ENCODE measurements at regions not wholly inside any gene's neighbourhood (a gene's known extent, or its start where the extent isn't known, plus 50 kb on each side); places are given as distances from the start of the nearest gene placed in this dataset.

DNA sequence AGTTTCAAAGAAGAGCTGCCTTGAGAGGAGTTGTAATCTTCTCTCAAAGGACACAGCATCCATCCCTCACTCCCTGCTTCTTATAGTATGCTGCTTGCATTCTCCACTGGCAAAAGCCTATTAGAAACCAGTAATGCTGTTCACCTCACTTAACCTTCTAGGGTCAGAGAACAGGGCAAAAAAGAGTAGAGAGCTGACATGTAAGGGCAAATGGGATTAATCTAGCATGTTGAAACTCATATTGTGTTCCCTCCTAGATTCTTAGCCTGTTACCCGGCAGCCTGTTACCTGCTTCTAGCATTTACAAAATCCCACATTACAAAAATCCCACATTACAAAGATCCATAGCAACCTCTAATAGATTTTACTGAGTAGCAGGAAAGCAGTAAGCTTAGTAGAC, 244.7 kb downstream of the SLC7A11 start:
- Histone ChIP-seq H3K4me3 (ENCODE audit: low read depth, low read length) (no peak overlapping the region), H3K4me1 (ENCODE audit: control insufficient read depth, insufficient read depth, low read length, unreplicated experiment) (peaks cover 8% of the 10 kb centered on the region), H3K36me3 (ENCODE audit: insufficient read depth, low read length) (no peaks in the 10 kb centered on the region), H3K27me3 (ENCODE audit: insufficient read depth, low read length) (no peaks in the 10 kb centered on the region), H2AFZ (ENCODE audit: low read length, unreplicated experiment) (peak overlapping the region; percentile 39), H3K79me2 (ENCODE audit: control insufficient read depth, insufficient read depth, low read length, unreplicated experiment) (no peaks in the 10 kb centered on the region), H3K27ac (ENCODE audit: low read depth, low read length) (no peak overlapping the region)

DNA sequence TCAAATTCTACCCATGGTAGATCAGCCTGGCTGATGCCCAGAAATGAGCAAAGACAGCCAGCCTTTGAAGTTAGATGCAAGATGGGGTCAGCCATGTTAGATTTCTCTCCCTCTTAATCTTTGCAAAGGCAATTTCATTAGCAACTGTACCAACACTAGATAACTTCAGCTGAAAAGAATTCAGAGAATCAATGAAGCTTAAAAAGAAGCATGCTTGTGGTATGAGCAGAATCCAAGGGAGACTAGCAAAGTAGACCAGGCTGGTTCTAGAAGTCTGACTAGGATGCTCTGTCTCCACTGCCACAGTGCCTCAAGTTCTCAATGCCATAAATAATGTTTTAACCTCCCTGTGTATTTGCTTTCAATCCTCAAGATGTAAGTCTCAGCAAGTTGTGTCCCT, 247.3 kb downstream of the SLC7A11 start:
- Histone ChIP-seq H3K79me2 (ENCODE audit: control insufficient read depth, insufficient read depth, low read length, unreplicated experiment) (no peaks in the 10 kb centered on the region), H3K36me3 (ENCODE audit: insufficient read depth, low read length) (no peaks in the 10 kb centered on the region), H3K27me3 (ENCODE audit: insufficient read depth, low read length) (no peaks in the 10 kb centered on the region), H3K27ac (ENCODE audit: low read depth, low read length) (no peak overlapping the region), H3K4me1 (ENCODE audit: control insufficient read depth, insufficient read depth, low read length, unreplicated experiment) (peaks cover 8% of the 10 kb centered on the region), H3K4me3 (ENCODE audit: low read depth, low read length) (no peak overlapping the region), H2AFZ (ENCODE audit: low read length, unreplicated experiment) (no peak overlapping the region)

DNA sequence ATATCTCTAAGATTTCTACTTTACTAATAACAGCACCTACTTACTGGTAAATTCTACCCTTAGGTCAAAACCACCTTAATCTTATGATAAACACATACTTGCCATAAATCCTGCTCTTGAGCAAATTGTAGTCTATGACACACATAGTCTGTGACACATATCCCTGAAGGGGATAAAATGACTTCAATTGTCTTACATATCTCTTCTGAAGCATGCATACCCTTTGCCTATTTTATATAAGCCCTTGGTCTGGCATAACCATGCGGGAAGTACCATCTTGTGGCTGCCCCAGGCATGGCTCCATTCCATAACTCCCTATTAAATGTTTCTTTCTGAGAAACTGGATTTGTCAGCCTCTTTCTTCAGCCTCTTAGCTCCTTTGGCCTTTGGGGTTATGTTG, 248.9 kb downstream of the SLC7A11 start:
- no peak overlapping the region for H2AFZ ChIP-seq (ENCODE audit: low read length, unreplicated experiment)
- H3K4me3 ChIP-seq (ENCODE audit: low read depth, low read length) = no peak overlapping the region
- H3K36me3 ChIP-seq (ENCODE audit: insufficient read depth, low read length) = no peaks in the 10 kb centered on the region
- H3K27me3 ChIP-seq (ENCODE audit: insufficient read depth, low read length) = no peaks in the 10 kb centered on the region
- peaks cover under 1% of the 10 kb centered on the region for H3K4me1 ChIP-seq (ENCODE audit: control insufficient read depth, insufficient read depth, low read length, unreplicated experiment)
- no peak overlapping the region for H3K27ac ChIP-seq (ENCODE audit: low read depth, low read length)
- H3K79me2 ChIP-seq (ENCODE audit: control insufficient read depth, insufficient read depth, low read length, unreplicated experiment) = no peaks in the 10 kb centered on the region

DNA sequence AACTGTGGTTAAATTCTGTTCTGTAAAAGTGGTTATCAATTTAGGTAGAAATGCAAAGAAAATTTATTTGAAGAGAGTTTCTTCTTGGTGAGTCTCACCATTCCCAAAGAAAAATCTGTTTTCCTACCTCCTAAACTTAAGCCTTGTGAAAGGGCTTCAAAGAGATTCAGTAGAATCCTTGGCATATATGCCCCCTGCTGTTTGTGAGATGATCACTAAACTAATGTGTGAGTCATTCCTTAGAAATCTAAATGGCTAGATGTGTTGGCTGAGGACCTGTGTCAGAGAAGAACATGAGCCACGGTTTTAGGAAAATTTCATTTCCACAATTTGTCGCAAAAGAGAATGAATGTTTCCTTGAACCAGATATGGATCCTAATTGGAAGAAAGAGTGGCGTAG, 260.9 kb downstream of the SLC7A11 start:
- Histone ChIP-seq H3K79me2 (ENCODE audit: control insufficient read depth, insufficient read depth, low read length, unreplicated experiment) (no peaks in the 10 kb centered on the region), H2AFZ (ENCODE audit: low read length, unreplicated experiment) (no peak overlapping the region), H3K4me1 (ENCODE audit: control insufficient read depth, insufficient read depth, low read length, unreplicated experiment) (no peaks in the 10 kb centered on the region), H3K4me3 (ENCODE audit: low read depth, low read length) (no peak overlapping the region), H3K36me3 (ENCODE audit: insufficient read depth, low read length) (no peaks in the 10 kb centered on the region), H3K27ac (ENCODE audit: low read depth, low read length) (no peak overlapping the region), H3K27me3 (ENCODE audit: insufficient read depth, low read length) (no peaks in the 10 kb centered on the region)

DNA sequence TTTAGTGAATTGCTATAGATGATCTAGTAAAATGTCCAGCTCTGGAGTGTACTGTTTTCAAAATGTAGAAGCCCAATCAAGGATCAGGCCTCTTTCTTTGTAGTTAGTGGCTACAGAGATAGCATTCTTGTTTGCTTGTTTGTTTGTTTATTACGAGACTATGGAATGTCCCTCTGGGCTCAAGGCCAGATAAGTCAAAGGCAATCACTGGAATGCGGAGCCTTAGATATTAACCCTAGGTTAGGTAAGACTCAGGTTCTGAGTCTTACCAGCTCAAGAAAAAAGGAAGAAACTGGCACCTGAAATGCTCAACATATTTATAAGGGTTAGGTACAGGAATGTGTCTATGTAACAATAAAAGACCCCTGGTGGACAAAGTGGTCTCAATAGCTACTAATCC, 261.5 kb downstream of the SLC7A11 start:
- Histone ChIP-seq H3K27me3 (ENCODE audit: insufficient read depth, low read length) (no peaks in the 10 kb centered on the region), H3K36me3 (ENCODE audit: insufficient read depth, low read length) (no peaks in the 10 kb centered on the region), H3K79me2 (ENCODE audit: control insufficient read depth, insufficient read depth, low read length, unreplicated experiment) (no peaks in the 10 kb centered on the region), H3K27ac (ENCODE audit: low read depth, low read length) (no peak overlapping the region), H3K4me3 (ENCODE audit: low read depth, low read length) (no peak overlapping the region), H3K4me1 (ENCODE audit: control insufficient read depth, insufficient read depth, low read length, unreplicated experiment) (no peaks in the 10 kb centered on the region), H2AFZ (ENCODE audit: low read length, unreplicated experiment) (no peak overlapping the region)

DNA sequence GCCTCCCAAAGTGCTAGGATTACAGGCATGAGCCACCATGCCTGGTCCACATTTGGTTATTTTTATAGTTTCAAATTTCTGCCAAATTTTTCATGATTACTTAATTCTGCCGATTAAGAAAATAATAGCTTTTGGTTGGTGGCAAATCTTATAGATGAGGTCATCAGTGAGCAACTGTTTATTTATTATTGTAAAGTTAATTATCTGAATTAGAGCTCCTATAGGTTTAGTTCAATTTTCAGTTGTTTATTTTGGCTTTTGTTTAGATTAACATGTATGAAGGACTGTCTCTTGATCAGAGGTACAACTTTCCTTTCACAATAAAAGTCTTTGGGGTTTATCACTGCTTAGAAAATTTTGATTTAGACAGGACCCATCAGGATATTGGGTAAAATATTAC, 262.2 kb downstream of the SLC7A11 start:
- H3K36me3 ChIP-seq (ENCODE audit: insufficient read depth, low read length) = no peaks in the 10 kb centered on the region
- H3K4me3 ChIP-seq (ENCODE audit: low read depth, low read length) = no peak overlapping the region
- H3K27me3 ChIP-seq (ENCODE audit: insufficient read depth, low read length) = no peaks in the 10 kb centered on the region

DNA sequence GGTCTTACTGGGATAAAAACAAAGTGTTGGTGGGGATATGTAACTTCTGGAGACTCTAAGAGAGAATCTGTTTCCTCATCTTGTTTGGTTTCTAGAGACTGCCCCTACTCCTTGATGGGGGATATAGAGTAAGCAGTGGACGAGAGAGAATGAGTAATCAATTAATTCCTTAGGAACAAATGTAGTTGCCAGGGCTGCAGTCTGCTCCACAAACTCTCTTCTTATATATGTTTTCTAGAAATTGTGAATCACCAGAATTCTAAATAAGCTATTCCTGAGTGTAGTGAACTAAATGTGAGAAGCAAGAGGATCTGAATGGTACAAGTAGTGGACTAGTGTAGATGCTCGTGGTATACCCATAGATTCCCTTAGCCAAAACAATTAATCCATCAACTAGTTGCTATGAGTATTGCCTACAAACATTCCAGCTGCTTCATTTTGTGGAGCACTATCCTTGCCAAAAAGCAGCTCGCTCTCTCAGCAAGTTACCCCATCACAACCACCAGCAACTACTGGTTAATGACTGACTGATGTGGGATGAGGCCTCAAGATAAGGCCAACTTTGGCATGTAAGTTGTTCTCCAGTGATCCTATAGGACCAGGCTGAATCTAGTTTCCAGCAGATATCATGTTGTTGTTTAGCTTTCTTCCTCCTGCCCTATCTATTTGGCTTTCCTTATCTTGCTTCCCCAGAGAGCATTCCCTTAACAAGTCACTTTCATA, 273.0 kb downstream of the SLC7A11 start:
- Histone ChIP-seq H3K36me3 (ENCODE audit: insufficient read depth, low read length) (no peaks in the 10 kb centered on the region), H3K4me1 (ENCODE audit: control insufficient read depth, insufficient read depth, low read length, unreplicated experiment) (no peaks in the 10 kb centered on the region), H3K4me3 (ENCODE audit: low read depth, low read length) (no peak overlapping the region), H2AFZ (ENCODE audit: low read length, unreplicated experiment) (no peak overlapping the region), H3K27me3 (ENCODE audit: insufficient read depth, low read length) (no peaks in the 10 kb centered on the region), H3K27ac (ENCODE audit: low read depth, low read length) (no peak overlapping the region), H3K79me2 (ENCODE audit: control insufficient read depth, insufficient read depth, low read length, unreplicated experiment) (no peaks in the 10 kb centered on the region)

More for the DNA sequence above, 262.2 kb downstream of the SLC7A11 start:
- Histone ChIP-seq H2AFZ (ENCODE audit: low read length, unreplicated experiment) (no peak overlapping the region), H3K79me2 (ENCODE audit: control insufficient read depth, insufficient read depth, low read length, unreplicated experiment) (no peaks in the 10 kb centered on the region), H3K27ac (ENCODE audit: low read depth, low read length) (no peak overlapping the region), H3K4me1 (ENCODE audit: control insufficient read depth, insufficient read depth, low read length, unreplicated experiment) (no peaks in the 10 kb centered on the region)

DNA sequence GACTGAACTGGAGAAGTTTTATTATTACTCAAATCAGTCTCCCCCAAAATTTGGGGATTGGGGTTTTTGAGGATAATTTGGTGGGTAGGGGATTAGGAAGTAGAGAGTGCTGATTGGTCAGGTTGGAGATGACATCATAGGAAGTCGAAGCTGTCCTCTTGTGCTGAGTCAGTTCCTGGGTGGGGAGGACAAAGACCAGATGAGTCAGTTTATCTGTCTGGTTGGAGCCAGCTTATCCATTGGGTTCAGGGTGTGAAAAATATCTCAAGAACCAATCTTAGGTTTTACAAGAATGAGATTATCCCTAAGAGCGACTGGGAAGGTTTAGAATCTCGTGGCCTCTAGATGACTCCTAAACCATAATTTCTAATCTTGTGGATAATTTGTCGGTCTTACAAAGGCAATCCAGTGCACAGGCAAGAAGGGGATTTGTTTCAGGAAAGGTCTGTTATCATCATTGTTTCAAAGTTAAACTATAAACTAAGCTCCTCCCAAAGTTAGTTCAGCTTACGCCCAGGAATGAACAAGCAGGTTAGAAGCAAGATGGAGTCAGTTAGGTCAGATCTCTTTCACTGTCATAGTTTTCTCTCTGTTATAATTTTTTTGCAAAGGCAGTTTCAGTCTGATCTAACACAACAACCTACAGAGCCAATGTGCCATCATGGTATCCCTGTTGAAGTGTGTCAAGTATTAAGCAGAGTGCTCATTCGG, 274.5 kb downstream of the SLC7A11 start:
- Histone ChIP-seq H2AFZ (ENCODE audit: low read length, unreplicated experiment) (no peak overlapping the region), H3K27me3 (ENCODE audit: insufficient read depth, low read length) (no peaks in the 10 kb centered on the region), H3K36me3 (ENCODE audit: insufficient read depth, low read length) (no peaks in the 10 kb centered on the region), H3K27ac (ENCODE audit: low read depth, low read length) (no peak overlapping the region), H3K4me1 (ENCODE audit: control insufficient read depth, insufficient read depth, low read length, unreplicated experiment) (no peaks in the 10 kb centered on the region), H3K4me3 (ENCODE audit: low read depth, low read length) (no peak overlapping the region), H3K79me2 (ENCODE audit: control insufficient read depth, insufficient read depth, low read length, unreplicated experiment) (no peaks in the 10 kb centered on the region)

DNA sequence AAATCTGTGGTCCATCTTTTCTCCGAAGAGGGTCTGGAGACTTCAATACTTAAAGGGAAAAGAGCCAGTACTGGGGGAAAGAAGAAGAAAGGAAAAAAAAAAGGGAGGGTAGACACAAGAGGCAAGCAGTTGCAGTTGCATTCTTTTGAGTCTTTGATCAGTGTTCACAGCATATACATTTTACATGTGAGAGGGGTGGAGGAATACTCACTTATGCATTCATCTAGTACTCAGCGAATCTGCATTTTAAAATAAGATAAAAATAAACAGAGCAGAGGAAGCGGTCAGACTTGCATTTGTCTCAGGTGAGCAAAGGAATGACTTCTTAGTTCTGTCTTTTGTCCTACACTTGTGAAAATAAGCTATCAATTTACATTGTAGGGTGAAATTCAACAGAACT, 275.6 kb downstream of the SLC7A11 start:
- Histone ChIP-seq H3K4me3 (ENCODE audit: low read depth, low read length) (no peak overlapping the region), H3K79me2 (ENCODE audit: control insufficient read depth, insufficient read depth, low read length, unreplicated experiment) (no peaks in the 10 kb centered on the region), H3K27ac (ENCODE audit: low read depth, low read length) (no peak overlapping the region), H2AFZ (ENCODE audit: low read length, unreplicated experiment) (no peak overlapping the region), H3K27me3 (ENCODE audit: insufficient read depth, low read length) (no peaks in the 10 kb centered on the region), H3K4me1 (ENCODE audit: control insufficient read depth, insufficient read depth, low read length, unreplicated experiment) (peaks cover 6% of the 10 kb centered on the region), H3K36me3 (ENCODE audit: insufficient read depth, low read length) (no peaks in the 10 kb centered on the region)

DNA sequence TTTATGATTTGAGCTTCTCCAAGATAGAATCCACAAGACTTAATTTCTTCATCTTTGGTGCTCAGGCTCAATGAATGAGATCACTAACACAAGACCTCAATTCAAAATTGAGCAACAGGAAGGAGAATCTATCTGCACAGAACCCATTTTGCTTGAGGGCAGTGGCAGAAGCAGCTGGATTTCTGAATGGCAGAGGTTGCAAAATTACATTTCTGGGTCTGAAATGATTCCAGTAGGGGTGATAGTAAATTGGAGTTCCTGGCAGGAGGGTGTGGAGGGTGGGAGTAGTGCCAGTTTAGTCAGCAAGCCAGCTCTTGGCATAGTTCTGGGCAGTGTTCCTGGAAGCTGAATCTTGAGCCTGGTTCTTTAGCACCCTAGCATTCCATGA, 281.1 kb downstream of the SLC7A11 start:
- Histone ChIP-seq H3K27me3 (ENCODE audit: insufficient read depth, low read length) (no peaks in the 10 kb centered on the region), H3K27ac (ENCODE audit: low read depth, low read length) (peak overlapping the region; percentile 80), H2AFZ (ENCODE audit: low read length, unreplicated experiment) (peak overlapping the region; percentile 65), H3K4me1 (ENCODE audit: control insufficient read depth, insufficient read depth, low read length, unreplicated experiment) (peaks cover 36% of the 10 kb centered on the region), H3K36me3 (ENCODE audit: insufficient read depth, low read length) (no peaks in the 10 kb centered on the region), H3K79me2 (ENCODE audit: control insufficient read depth, insufficient read depth, low read length, unreplicated experiment) (no peaks in the 10 kb centered on the region), H3K4me3 (ENCODE audit: low read depth, low read length) (peak overlapping the region; percentile 47)

Data from ACC112 (cell line).